GM23338 (cell line): ENCODE measurements at regions not wholly inside any gene's neighbourhood (a gene's known extent, or its start where the extent isn't known, plus 50 kb on each side); places are given as distances from the start of the nearest gene placed in this dataset.

Source experiments
- ATAC-seq: fragments of 200-7000 bp; cut with Tn5 transposase; 3 replicates; pipeline ENCODE4 v1.9.1; 2020
- DNase-seq: peaks from one replicate; pipeline ENCODE4 v3.0.0-alpha.2; 2015; ENCODE audit warnings: low spot score
- H2AFZ ChIP-seq: fragments of 200-600 bp; sonication (generic); 2 replicates; pipeline ENCODE4 v1.8.0; 2016; ENCODE audit warnings: antibody characterized with exemption, mild to moderate bottlenecking, moderate library complexity
- H3F3A ChIP-seq: fragments of 200-600 bp; sonication (generic); replicated peaks from 2 replicates; pipeline ENCODE4 v1.8.0; 2017; ENCODE audit warnings: antibody characterized with exemption, mixed run types, low read depth
- H3K27ac ChIP-seq: fragments of 200-600 bp; sonication (generic); 2 replicates; pipeline ENCODE4 v1.6.1; 2016; ENCODE audit warnings: low read depth
- H3K27me3 ChIP-seq: fragments of 200-600 bp; sonication (generic); 2 replicates; pipeline ENCODE4 v1.8.0; 2016; ENCODE audit warnings: mild to moderate bottlenecking, mixed run types, moderate library complexity; ENCODE audit not compliant: insufficient read depth
- H3K36me3 ChIP-seq: fragments of 200-600 bp; sonication (generic); 2 replicates; pipeline ENCODE4 v1.8.0; 2016; ENCODE audit warnings: mild to moderate bottlenecking; ENCODE audit not compliant: insufficient read depth
- H3K4me1 ChIP-seq: fragments of 200-600 bp; sonication (generic); 2 replicates; pipeline ENCODE4 v1.8.0; 2016; ENCODE audit warnings: mild to moderate bottlenecking, moderate library complexity; ENCODE audit not compliant: insufficient read depth
- H3K4me2 ChIP-seq: fragments of 200-600 bp; sonication (generic); 2 replicates; pipeline ENCODE4 v1.7.1; 2017; ENCODE audit warnings: mixed run types
- H3K4me3 ChIP-seq: fragments of 200-600 bp; sonication (generic); 2 replicates; pipeline ENCODE4 v1.6.1; 2016; ENCODE audit warnings: mixed run types
- H3K79me2 ChIP-seq: fragments of 200-600 bp; sonication (generic); replicated peaks from 2 replicates; pipeline ENCODE4 v1.8.0; 2017; ENCODE audit warnings: mild to moderate bottlenecking; ENCODE audit not compliant: insufficient read depth
- H3K9me2 ChIP-seq: fragments of 200-600 bp; sonication (generic); 2 replicates; pipeline ENCODE4 v1.8.0; 2017; ENCODE audit not compliant: insufficient read depth
- H4K20me1 ChIP-seq: fragments of 200-600 bp; sonication (generic); replicated peaks from 2 replicates; pipeline ENCODE4 v1.8.0; 2017; ENCODE audit warnings: mild to moderate bottlenecking; ENCODE audit not compliant: insufficient read depth
- H3K27ac Mint-ChIP-seq: 2 replicates; pipeline ENCODE4 v1.8.0; 2020; ENCODE audit warnings: inconsistent platforms, mild to moderate bottlenecking, moderate library complexity, mixed read lengths
- H3K27me3 Mint-ChIP-seq: 3 replicates; pipeline ENCODE4 v1.8.0; 2022; ENCODE audit warnings: low read depth, mild to moderate bottlenecking, moderate library complexity, mixed read lengths, inconsistent platforms; ENCODE audit not compliant: insufficient read depth, poor library complexity
- H3K36me3 Mint-ChIP-seq: 3 replicates; pipeline ENCODE4 v1.8.0; 2021; ENCODE audit warnings: low read depth, mild to moderate bottlenecking, inconsistent platforms, moderate library complexity, mixed read lengths
- H3K4me1 Mint-ChIP-seq: 3 replicates; pipeline ENCODE4 v1.8.0; 2020; ENCODE audit warnings: mild to moderate bottlenecking, inconsistent platforms, mixed read lengths
- H3K4me3 Mint-ChIP-seq: 3 replicates; pipeline ENCODE4 v1.8.0; 2021; ENCODE audit warnings: moderate library complexity, mild to moderate bottlenecking, inconsistent platforms, mixed read lengths
- H3K9me3 Mint-ChIP-seq: 3 replicates; pipeline ENCODE4 v1.8.0; 2020; ENCODE audit warnings: moderate library complexity, mild to moderate bottlenecking, inconsistent platforms, mixed read lengths
- CREB1 ChIP-seq: fragments of 250-450 bp; sonication (Bioruptor Pico); IDR thresholded peaks from 2 replicates; pipeline ENCODE4 v1.5.0; 2020; ENCODE audit warnings: low read depth, mild to moderate bottlenecking, moderate library complexity
- EZH2phosphoT487 ChIP-seq: fragments of 200-600 bp; sonication (generic); IDR thresholded peaks from one replicate; pipeline ENCODE4 v1.8.1; 2018; ENCODE audit warnings: antibody characterized with exemption; ENCODE audit not compliant: unreplicated experiment
- NANOG ChIP-seq: IDR thresholded peaks from 2 replicates; pipeline ENCODE4 v1.6.1; 2016; ENCODE audit warnings: antibody characterized with exemption, borderline replicate concordance
- POLR2AphosphoS5 ChIP-seq: IDR thresholded peaks from 2 replicates; pipeline ENCODE4 v1.6.1; 2016; ENCODE audit warnings: antibody characterized with exemption, low read depth
- STAT1 ChIP-seq: IDR thresholded peaks from one replicate; pipeline ENCODE4 v1.6.1; 2016; ENCODE audit warnings: antibody characterized with exemption; ENCODE audit not compliant: unreplicated experiment
- ZNF114 ChIP-seq: fragments of 250-450 bp; sonication (Bioruptor Pico); IDR thresholded peaks from 2 replicates; pipeline ENCODE4 v1.5.0; 2020; ENCODE audit warnings: mild to moderate bottlenecking, moderate library complexity
- ZNF462 ChIP-seq: fragments of 250-450 bp; sonication (Bioruptor Pico); IDR thresholded peaks from 2 replicates; pipeline ENCODE4 v1.5.0; 2020; ENCODE audit warnings: mild to moderate bottlenecking, moderate library complexity
- TF ChIP-seq, protein P1 (sequence below): IDR thresholded peaks from one replicate; pipeline ENCODE4 v1.6.1; 2018; ENCODE audit warnings: antibody characterized with exemption; ENCODE audit not compliant: unreplicated experiment
- TF ChIP-seq, protein P2 (sequence below): IDR thresholded peaks from 2 replicates; pipeline ENCODE4 v1.6.1; 2016; ENCODE audit warnings: antibody characterized with exemption

GRCh38 chr13:72218966-72219365, 352.0 kb upstream of the DACH1 start:
- H3K4me2 ChIP-seq: no peak overlapping the region

More at GRCh38 chr13:72218966-72219365, 352.0 kb upstream of the DACH1 start:
- DNase-seq (no peak), ATAC-seq (no peak)
- Mint-ChIP-seq H3K36me3 (no peaks in the 10 kb centered on the region), H3K27ac (no peak overlapping the region), H3K9me3 (no peaks in the 10 kb centered on the region), H3K4me1 (no peaks in the 10 kb centered on the region; the same call in 2 of the 3 replicates), H3K27me3 (no peaks in the 10 kb centered on the region), H3K4me3 (no peak overlapping the region)
- H3K27ac ChIP-seq: no peak overlapping the region
- H3K79me2 ChIP-seq: no peaks in the 10 kb centered on the region
- peaks cover 9% of the 10 kb centered on the region for H3K9me2 ChIP-seq
- H3K4me1 ChIP-seq: no peaks in the 10 kb centered on the region
- TF ChIP-seq, protein P1, sequence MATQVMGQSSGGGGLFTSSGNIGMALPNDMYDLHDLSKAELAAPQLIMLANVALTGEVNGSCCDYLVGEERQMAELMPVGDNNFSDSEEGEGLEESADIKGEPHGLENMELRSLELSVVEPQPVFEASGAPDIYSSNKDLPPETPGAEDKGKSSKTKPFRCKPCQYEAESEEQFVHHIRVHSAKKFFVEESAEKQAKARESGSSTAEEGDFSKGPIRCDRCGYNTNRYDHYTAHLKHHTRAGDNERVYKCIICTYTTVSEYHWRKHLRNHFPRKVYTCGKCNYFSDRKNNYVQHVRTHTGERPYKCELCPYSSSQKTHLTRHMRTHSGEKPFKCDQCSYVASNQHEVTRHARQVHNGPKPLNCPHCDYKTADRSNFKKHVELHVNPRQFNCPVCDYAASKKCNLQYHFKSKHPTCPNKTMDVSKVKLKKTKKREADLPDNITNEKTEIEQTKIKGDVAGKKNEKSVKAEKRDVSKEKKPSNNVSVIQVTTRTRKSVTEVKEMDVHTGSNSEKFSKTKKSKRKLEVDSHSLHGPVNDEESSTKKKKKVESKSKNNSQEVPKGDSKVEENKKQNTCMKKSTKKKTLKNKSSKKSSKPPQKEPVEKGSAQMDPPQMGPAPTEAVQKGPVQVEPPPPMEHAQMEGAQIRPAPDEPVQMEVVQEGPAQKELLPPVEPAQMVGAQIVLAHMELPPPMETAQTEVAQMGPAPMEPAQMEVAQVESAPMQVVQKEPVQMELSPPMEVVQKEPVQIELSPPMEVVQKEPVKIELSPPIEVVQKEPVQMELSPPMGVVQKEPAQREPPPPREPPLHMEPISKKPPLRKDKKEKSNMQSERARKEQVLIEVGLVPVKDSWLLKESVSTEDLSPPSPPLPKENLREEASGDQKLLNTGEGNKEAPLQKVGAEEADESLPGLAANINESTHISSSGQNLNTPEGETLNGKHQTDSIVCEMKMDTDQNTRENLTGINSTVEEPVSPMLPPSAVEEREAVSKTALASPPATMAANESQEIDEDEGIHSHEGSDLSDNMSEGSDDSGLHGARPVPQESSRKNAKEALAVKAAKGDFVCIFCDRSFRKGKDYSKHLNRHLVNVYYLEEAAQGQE: no peak
- TF ChIP-seq ZNF114 (CRISPR knock-in tag): no peak
- TF ChIP-seq ZNF462: no peak
- TF ChIP-seq, protein P2, sequence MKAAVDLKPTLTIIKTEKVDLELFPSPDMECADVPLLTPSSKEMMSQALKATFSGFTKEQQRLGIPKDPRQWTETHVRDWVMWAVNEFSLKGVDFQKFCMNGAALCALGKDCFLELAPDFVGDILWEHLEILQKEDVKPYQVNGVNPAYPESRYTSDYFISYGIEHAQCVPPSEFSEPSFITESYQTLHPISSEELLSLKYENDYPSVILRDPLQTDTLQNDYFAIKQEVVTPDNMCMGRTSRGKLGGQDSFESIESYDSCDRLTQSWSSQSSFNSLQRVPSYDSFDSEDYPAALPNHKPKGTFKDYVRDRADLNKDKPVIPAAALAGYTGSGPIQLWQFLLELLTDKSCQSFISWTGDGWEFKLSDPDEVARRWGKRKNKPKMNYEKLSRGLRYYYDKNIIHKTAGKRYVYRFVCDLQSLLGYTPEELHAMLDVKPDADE: no peak
- no peak for TF ChIP-seq EZH2phosphoT487
- TF ChIP-seq CREB1 (CRISPR knock-in tag): no peak
- no peak for TF ChIP-seq STAT1
- TF ChIP-seq POLR2AphosphoS5: no peak
- TF ChIP-seq NANOG: no peak
- H3F3A ChIP-seq: no peaks in the 10 kb centered on the region
- H3K36me3 ChIP-seq: no peaks in the 10 kb centered on the region
- H3K27me3 ChIP-seq: no peaks in the 10 kb centered on the region
- no peak overlapping the region for H2AFZ ChIP-seq
- no peak overlapping the region for H3K4me3 ChIP-seq
- H4K20me1 ChIP-seq: no peaks in the 10 kb centered on the region
